DMS114 treated with DMSO at 0.1 percent for 48 hours (cell line): ENCODE measurements at regions not wholly inside any gene's neighbourhood (a gene's known extent, or its start where the extent isn't known, plus 50 kb on each side); places are given as distances from the start of the nearest gene placed in this dataset.
"Not testable (repeated sequence)": the region's sequence is repeated elsewhere in the genome, so short reads cannot be mapped to it uniquely, and the experiment has no call there.

Source experiments
- DNase-seq: peaks from one replicate; lab custom pipeline; 2025; ENCODE audit not compliant: unreplicated experiment; lab: John Stamatoyannopoulos, UW

GRCh38 chr12:88918161-88918560 lies 337.9 kb upstream of the KITLG start:
- no peak for DNase-seq

- no peak for DNase-seq
Measured at GRCh38 chr12:88914967-88915366, 334.7 kb upstream of the KITLG start.

GRCh38 chr12:88909510-88909909 lies 329.2 kb upstream of the KITLG start:
- DNase-seq = no peak

GRCh38 chr12:88908345-88908744 lies 328.1 kb upstream of the KITLG start:
- DNase-seq = no peak

GRCh38 chr12:88904705-88905104 lies 324.4 kb upstream of the KITLG start:
- DNase-seq = no peak

GRCh38 chr12:88903333-88903732 lies 323.1 kb upstream of the KITLG start:
- no peak for DNase-seq

GRCh38 chr12:88897723-88898122 lies 317.5 kb upstream of the KITLG start:
- no peak for DNase-seq

GRCh38 chr12:88896958-88897357 lies 316.7 kb upstream of the KITLG start:
- no peak for DNase-seq

- no peak for DNase-seq
Measured at GRCh38 chr12:88895634-88896033, 315.4 kb upstream of the KITLG start.

- DNase-seq = no peak
Measured at GRCh38 chr12:88893801-88894200, 313.5 kb upstream of the KITLG start.

GRCh38 chr12:88891434-88891833 lies 311.2 kb upstream of the KITLG start:
- DNase-seq = not testable (repeated sequence)

- DNase-seq = no peak
Measured at GRCh38 chr12:88889326-88890110, 309.2 kb upstream of the KITLG start.

- no peak for DNase-seq
Measured at GRCh38 chr12:88884600-88884999, 304.3 kb upstream of the KITLG start.

GRCh38 chr12:88882662-88883061 lies 302.4 kb upstream of the KITLG start:
- DNase-seq = no peak

- no peak for DNase-seq
Measured at GRCh38 chr12:88880051-88880450, 299.8 kb upstream of the KITLG start.

GRCh38 chr12:88878295-88878694 lies 298.0 kb upstream of the KITLG start:
- no peak for DNase-seq

GRCh38 chr12:88876857-88877256 lies 296.6 kb upstream of the KITLG start:
- DNase-seq = no peak

- DNase-seq = no peak
Measured at GRCh38 chr12:88870000-88870737, 289.9 kb upstream of the KITLG start.

GRCh38 chr12:88868050-88868449 lies 287.8 kb upstream of the KITLG start:
- no peak for DNase-seq

- no peak for DNase-seq
Measured at GRCh38 chr12:88867510-88867909, 287.2 kb upstream of the KITLG start.

- DNase-seq = no peak
Measured at GRCh38 chr12:88866881-88867280, 286.6 kb upstream of the KITLG start.

GRCh38 chr12:88865537-88865936 lies 285.3 kb upstream of the KITLG start:
- DNase-seq = no peak
